GM19463 (cell line): ENCODE measurements at regions not wholly inside any gene's neighbourhood (a gene's known extent, or its start where the extent isn't known, plus 50 kb on each side); places are given as distances from the start of the nearest gene placed in this dataset.
"Not testable (repeated sequence)": the region's sequence is repeated elsewhere in the genome, so short reads cannot be mapped to it uniquely, and the experiment has no call there.

Source experiments
- ATAC-seq: cut with Tn5 transposase; IDR thresholded peaks from one replicate; pipeline ENCODE4 v1.9.1; 2021; ENCODE audit warnings: mild to moderate bottlenecking, moderate library complexity; ENCODE audit not compliant: unreplicated experiment

- ATAC-seq = no peak
Measured at GRCh38 chr7:153070141-153070540, 310.6 kb downstream of the ACTR3B start.

- no peak for ATAC-seq
Measured at GRCh38 chr7:153072806-153073205, 313.3 kb downstream of the ACTR3B start.

- not testable (repeated sequence) for ATAC-seq
Measured at GRCh38 chr7:153076289-153076688, 316.7 kb downstream of the ACTR3B start.

GRCh38 chr7:153081496-153081895 is 321.9 kb downstream of the ACTR3B start:
- no peak for ATAC-seq

- ATAC-seq = no peak
Measured at GRCh38 chr7:153084278-153084677, 324.7 kb downstream of the ACTR3B start.

GRCh38 chr7:153087498-153087897 is 327.9 kb downstream of the ACTR3B start:
- ATAC-seq = no peak

- no peak for ATAC-seq
Measured at GRCh38 chr7:153088601-153089000, 329.0 kb downstream of the ACTR3B start.

- no peak for ATAC-seq
Measured at GRCh38 chr7:153090209-153090608, 330.7 kb downstream of the ACTR3B start.

GRCh38 chr7:153090764-153091163 is 331.2 kb downstream of the ACTR3B start:
- no peak for ATAC-seq

- ATAC-seq = no peak
Measured at GRCh38 chr7:153091477-153091876, 331.9 kb downstream of the ACTR3B start.

- ATAC-seq = no peak
Measured at GRCh38 chr7:153097511-153098201, 338.1 kb downstream of the ACTR3B start.

GRCh38 chr7:153099235-153099634 is 339.7 kb downstream of the ACTR3B start:
- ATAC-seq = no peak

- ATAC-seq = no peak
Measured at GRCh38 chr7:153100691-153101237, 341.2 kb downstream of the ACTR3B start.

GRCh38 chr7:153103202-153103601 is 343.6 kb downstream of the ACTR3B start:
- no peak for ATAC-seq

- no peak for ATAC-seq
Measured at GRCh38 chr7:153107826-153108225, 348.3 kb downstream of the ACTR3B start.

- ATAC-seq = no peak
Measured at GRCh38 chr7:153109566-153109965, 350.0 kb downstream of the ACTR3B start.

GRCh38 chr7:153110606-153111005 is 351.1 kb downstream of the ACTR3B start:
- no peak for ATAC-seq

- not testable (repeated sequence) for ATAC-seq
Measured at GRCh38 chr7:153122255-153122654, 362.7 kb downstream of the ACTR3B start.

- ATAC-seq = no peak
Measured at GRCh38 chr7:153130052-153130451, 370.5 kb downstream of the ACTR3B start.

- ATAC-seq = no peak
Measured at GRCh38 chr7:153151766-153152165, 392.2 kb downstream of the ACTR3B start.

- no peak for ATAC-seq
Measured at GRCh38 chr7:153152801-153153422, 393.4 kb downstream of the ACTR3B start.

- no peak for ATAC-seq
Measured at GRCh38 chr7:153158149-153158548, 398.6 kb downstream of the ACTR3B start.
